ENCODE measurements at regions not wholly inside any gene's neighbourhood (a gene's known extent, or its start where the extent isn't known, plus 50 kb on each side); places are given as distances from the start of the nearest gene placed in this dataset.

- no peak for TF ChIP-seq CTCF (conservative IDR thresholded peaks at IDR 0.05; ENCODE audit: control insufficient read depth, insufficient read depth, low read depth, low read length)
- DNase-seq (ENCODE audit: low read depth): no peak
- no peak overlapping the region for H3K4me3 ChIP-seq (ENCODE audit: control insufficient read depth, low read depth, low read length)
These were observed 258.3 kb downstream of the TOMM20 start for GRCh38 chr1:234870020-234870981.

GRCh38 chr1:234869182-234870019 is 259.2 kb downstream of the TOMM20 start:
- TF ChIP-seq CTCF (conservative IDR thresholded peaks at IDR 0.05; ENCODE audit: control insufficient read depth, insufficient read depth, low read depth, low read length): no peak
- no peak overlapping the region for H3K4me3 ChIP-seq (ENCODE audit: control insufficient read depth, low read depth, low read length)
- DNase-seq (ENCODE audit: low read depth): no peak

- TF ChIP-seq CTCF (conservative IDR thresholded peaks at IDR 0.05; ENCODE audit: control insufficient read depth, insufficient read depth, low read depth, low read length): no peak
- H3K4me3 ChIP-seq (ENCODE audit: control insufficient read depth, low read depth, low read length): no peak overlapping the region
- no peak for DNase-seq (ENCODE audit: low read depth)
These were observed 258.5 kb upstream of the IRF2BP2 start for GRCh38 chr1:234868296-234869147.

GRCh38 chr1:234866007-234866866 is 256.3 kb upstream of the IRF2BP2 start:
- H3K4me3 ChIP-seq (ENCODE audit: control insufficient read depth, low read depth, low read length): no peak overlapping the region
- TF ChIP-seq CTCF (conservative IDR thresholded peaks at IDR 0.05; ENCODE audit: control insufficient read depth, insufficient read depth, low read depth, low read length): no peak
- peak; percentile 90 for DNase-seq (ENCODE audit: low read depth)

GRCh38 chr1:234865171-234866006 is 255.4 kb upstream of the IRF2BP2 start:
- no peak overlapping the region for H3K4me3 ChIP-seq (ENCODE audit: control insufficient read depth, low read depth, low read length)
- no peak for DNase-seq (ENCODE audit: low read depth)
- TF ChIP-seq CTCF (conservative IDR thresholded peaks at IDR 0.05; ENCODE audit: control insufficient read depth, insufficient read depth, low read depth, low read length): no peak

Measured in fibroblast of mammary gland (primary cell).